CD4-positive, alpha-beta T cell treated with Interleukin-21 for 1 hour (primary cell): ENCODE measurements at regions not wholly inside any gene's neighbourhood (a gene's known extent, or its start where the extent isn't known, plus 50 kb on each side); places are given as distances from the start of the nearest gene placed in this dataset.
"Not testable (repeated sequence)": the region's sequence is repeated elsewhere in the genome, so short reads cannot be mapped to it uniquely, and the experiment has no call there.

Experiments
- DNase-seq: peaks from one replicate; pipeline ENCODE4 v3.0.0-alpha.2; 2020

DNA sequence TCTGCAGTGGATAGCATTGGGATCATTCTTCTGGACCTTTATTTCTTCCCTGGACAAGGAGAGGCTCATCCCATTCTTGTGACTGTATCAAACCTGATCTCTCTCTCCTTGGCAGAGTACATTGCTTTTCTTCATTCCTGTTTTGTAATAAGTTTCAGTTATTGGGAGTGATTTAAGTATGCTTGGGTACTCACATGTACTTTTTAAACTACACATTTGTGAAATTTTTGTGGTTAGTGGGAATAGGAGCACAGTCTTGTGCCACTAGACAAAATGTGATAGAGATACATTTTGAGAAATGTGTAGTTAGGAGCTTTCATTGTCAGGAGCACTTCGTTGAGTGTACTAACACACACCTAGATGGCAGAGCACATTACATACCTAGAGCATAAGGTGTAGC, 262.6 kb downstream of the C3orf38 start:
- no peak for DNase-seq

DNA sequence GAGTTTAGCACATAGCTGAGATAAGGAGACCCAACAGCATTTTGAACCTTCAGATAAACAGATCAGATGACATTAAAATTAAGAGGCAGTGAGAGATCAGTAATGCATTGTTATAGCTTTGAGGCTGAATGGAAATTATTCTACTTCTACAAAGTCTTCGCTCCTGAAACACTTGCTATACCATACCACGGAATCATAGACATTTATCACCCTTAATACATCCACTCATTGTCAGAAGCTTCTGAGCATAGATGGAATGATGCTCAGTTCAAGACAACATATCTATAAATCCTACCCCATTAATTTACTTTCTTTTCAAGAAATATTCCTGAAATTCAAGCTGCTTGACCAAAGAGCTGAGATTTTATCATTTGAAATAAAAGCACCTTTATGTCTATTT, 266.7 kb downstream of the C3orf38 start:
- no peak for DNase-seq

DNA sequence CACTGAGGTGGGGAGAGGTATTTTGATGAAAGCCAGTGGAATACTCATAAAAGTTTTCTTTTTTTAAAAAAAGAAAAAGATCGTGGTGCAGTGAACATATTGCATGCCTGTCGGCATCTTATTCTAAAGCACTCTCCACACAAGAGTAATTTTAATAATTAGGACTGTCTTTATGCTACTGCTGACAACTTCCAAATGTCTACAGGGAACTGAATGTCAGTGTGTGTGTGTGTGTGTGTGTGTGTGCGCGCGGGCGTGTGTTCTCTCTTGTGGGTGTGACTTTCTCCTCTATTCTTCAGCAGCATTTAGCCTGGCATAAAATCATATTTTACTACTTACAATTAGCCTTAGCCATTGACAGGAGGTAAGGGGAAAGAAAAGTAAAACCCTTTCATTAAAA, 268.5 kb downstream of the C3orf38 start:
- DNase-seq, result no peak

DNA sequence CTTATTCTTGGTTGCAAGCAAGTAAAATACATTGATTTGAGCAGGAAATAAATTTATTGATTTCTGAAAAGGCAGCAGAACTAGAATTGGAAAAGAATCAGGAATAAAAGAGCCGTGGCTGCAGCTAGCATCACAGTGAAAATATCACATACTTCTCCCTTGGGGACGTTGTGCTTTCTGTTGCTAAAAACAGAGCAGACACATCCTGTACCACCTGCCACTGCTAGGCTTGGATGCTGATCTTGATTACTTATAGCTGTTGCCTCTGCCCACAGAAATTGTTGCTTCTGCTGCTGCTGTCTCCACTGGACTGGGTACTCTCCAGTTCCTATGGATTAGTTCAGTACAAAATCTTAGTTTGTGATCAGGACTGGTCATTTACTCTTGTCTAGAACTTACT, 283.8 kb downstream of the C3orf38 start:
- DNase-seq, result no peak

DNA sequence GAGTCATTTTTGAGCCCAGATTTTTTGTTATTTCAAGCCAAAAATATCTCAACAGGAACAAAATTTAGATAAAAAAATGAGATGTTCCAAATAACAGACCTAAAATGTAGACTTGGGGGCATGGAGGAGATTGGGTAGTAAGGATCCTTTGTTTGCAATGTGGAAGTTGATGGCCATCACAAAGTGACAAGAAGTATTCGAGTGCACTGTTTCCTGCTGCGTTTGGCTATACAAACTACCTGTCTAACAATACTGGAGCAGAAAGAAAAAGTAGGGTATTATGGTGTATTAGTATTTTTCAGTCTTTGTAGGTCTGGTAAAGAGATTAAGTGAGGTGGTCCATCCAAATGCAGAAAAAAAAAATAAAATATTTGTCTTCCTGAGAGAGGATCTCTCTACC, 284.2 kb downstream of the C3orf38 start:
- DNase-seq, result no peak

DNA sequence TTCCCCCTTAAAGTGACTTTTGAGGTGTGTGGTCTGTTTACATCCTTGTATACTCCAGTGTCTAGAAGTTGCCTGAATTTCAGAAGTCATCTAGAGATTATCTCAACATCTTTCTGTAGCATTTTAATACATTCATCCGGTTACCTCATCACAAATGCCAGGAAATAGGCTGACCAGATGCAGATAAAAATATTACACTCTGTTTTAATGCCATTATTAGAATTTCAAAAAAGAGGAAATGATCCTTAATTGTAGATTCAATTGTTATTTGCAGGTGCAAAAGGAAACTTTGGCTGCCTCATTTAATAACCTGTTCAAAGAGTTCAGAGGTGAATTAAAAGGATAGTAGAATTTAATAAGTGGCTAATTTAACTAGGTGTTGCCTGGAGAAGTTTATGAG, 290.9 kb downstream of the C3orf38 start:
- no peak for DNase-seq

DNA sequence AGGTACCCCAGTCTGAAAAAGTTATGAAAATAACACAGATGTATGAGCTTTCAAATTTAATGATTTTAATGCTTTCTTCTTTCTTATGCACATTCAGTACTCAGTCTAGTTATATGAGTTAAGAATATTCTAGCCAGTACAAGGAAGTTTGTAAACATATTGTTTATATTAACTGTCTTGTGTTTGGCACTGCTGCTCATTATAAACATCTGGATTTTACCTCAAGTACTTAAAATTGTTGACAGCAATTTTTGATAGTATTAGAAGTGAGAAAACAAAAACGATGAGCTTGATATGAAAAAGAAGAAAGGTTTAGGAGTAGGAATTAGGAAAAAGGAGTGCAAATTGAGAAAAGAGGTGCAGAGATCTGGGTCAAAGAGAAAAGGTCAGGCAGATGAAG, 293.3 kb downstream of the C3orf38 start:
- DNase-seq, result no peak

DNA sequence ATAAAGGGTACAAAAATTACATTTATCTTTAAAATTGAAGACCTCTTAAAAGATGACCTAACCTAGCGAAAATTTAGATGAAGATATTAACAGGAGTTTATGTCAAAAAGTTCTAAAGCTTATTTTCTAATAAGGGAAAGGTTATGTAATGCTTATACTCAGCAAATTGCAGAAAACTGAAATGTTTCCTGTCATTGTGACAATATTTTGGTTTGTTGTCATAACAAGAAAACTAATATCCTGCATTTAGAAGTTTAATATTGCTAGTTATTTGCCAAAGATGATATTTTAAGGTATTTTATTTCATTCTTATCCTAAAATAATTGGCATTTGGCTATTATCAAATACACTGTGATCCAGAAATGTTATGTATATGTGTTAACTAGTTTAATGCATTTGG, 294.5 kb downstream of the C3orf38 start:
- no peak for DNase-seq

DNA sequence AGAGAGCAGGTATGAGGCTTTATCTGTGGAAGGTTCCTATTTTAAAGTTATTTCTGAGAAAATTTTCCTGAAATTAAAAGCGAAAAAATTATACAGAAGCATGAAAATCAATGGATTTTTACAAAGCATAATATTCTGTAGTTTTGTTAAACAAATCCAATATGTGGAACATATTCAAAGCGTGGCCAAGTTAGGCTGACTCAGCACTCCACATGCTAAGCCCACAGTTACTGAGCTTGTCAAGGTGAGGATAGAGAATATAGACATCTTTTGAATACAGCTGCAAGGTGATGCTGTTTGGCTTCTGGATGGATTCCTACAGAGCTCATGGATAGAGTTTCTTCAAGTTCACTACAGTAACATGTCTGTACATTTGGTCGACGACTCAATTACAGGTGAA, 302.5 kb downstream of the C3orf38 start:
- DNase-seq, result no peak

DNA sequence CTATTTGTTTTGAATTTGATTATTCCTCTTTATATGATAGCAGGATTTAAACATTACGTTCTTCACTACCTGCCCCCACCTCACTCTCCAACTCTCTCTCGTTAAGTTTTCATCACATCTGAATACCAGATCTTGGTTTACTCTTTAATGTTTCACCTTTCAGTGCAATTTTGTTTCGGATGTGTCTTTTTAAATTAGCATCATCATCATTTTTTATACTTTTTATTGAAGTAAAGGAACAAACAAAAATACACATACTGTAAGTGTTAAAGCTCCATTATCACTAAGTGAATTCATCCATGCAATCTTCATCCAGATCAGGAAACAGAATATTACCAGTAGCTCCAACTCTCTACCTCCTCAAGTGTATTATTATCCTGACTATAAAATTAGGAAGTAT, 310.6 kb downstream of the C3orf38 start:
- no peak for DNase-seq

DNA sequence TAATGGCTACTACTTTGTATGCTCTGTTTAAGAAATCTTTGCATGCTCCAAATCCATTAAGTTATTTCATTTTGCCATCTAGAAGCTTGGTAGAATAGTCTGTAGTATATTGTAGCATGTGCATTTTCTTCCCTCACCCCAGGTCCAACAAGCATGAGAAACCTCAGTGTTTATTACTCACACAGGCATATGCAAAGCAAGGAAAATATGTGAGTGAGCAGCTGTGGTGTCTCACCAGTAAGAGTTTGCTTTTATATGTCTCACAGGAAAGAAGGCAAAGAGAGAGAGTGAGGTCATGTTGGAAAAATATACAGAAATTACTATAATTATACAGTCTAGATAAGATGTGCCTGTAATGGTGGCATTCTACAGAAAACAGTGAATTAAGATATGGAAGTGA, 312.5 kb downstream of the C3orf38 start:
- no peak for DNase-seq

DNA sequence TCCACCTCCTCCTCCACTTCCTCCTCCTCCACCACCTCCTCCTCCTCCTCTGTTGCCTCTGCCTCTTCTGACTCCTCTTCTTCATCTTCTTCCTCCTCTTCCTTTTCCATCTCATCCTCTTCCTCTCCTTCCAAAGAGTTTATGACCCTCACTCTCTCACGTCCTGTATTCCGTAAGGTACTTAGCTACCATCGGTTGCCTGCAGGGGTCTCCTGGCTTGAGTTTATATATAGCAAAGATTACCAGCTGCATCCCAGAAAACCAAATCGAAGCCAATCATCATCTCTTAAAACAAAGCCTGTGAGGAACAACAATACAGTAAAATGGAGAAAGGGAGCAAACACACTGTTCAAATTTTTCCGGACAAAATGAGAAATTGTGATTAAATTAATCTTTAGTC, 317.4 kb downstream of the C3orf38 start:
- no peak for DNase-seq

DNA sequence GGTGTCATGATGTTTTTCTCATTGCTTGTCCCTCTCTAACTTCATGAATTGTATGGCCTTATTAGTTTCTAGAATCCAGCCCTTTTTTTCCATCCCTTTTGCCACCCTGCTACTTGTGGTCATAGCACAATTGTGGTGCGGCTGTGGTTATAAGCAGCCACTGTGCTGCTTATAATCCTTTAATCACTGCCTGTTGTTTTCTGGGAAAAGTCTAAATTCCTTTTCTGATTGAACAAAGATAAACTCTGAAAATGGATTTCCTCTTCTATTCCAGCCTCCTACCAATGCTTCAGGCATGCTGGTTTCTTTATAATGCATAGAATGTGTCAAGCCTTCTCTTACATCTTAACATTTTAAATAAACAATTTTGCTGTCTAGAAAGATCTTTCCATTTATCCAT, 319.5 kb downstream of the C3orf38 start:
- DNase-seq, result no peak

DNA sequence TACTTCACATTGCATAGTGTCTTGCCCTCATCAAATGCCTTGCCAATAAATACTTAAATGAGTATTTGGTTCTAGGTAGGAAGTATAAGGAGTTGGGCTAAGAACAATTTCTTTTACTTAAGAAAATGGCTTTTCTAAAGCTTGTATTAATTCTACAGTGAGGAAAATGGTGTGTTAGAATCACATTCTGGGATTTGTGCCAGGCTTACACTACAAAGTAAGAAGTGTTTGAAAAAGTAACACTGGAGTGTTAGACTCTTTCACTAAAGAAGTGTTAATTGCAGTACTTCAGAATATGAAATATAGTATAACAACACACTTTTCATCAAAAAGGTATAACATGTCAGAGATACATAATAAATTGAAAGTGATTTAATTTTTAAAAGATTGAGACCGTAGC, 328.7 kb downstream of the C3orf38 start:
- no peak for DNase-seq

DNA sequence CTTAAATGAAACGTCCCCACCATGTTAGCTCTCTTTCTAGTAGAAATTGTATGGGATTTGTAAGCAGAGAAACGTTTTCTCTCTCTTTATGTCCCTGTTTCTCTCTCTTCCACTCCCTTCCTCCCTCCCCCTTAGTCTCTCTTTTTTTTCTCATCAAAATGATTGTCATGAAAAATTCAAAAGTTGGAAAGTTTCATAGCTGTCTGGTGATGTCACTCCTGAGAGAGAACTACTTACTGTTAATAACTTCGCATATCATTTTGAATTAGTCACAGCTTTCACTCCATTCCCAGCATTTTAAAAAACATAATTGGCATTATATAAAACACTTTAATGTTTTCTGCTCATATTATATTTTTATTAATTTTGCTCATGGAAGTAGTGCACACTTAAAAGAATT, 331.1 kb downstream of the C3orf38 start:
- DNase-seq, result no peak

DNA sequence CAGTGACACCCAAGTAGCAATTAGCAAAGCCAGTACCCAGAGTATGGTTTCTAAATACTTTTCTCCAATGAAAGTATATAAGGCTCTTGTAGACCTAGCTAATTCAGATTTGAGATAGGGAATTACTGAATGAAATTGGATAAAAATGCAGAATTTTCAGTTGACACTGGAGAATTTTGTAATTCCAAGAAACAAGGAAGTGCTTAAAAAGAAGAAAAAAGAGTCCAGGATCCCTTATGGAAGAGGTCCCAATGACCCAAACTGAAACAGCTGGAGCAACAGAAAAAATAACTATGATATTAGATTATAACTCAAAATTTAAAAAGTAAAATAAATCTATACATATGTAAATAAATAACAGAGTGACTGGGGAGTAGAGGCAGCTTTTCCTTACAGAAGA, 335.2 kb downstream of the C3orf38 start:
- DNase-seq, result no peak

DNA sequence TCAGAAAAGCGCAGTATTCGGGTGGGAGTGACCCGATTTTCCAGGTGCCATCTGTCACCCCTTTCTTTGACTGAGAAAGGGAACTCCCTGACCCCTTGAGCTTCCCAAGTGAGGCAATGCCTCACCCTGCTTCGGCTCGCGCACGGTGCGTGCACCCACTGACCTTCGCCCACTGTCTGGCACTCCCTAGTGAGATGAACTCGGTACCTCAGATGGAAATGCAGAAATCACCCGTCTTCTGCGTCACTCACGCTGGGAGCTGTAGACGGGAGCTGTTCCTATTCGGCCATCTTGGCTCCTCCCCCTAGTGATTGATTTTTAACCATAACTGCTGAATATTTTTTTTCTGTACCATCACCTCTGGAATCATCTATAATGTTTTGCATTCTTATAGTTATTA, 359.1 kb downstream of the C3orf38 start:
- DNase-seq, result not testable (repeated sequence)

DNA sequence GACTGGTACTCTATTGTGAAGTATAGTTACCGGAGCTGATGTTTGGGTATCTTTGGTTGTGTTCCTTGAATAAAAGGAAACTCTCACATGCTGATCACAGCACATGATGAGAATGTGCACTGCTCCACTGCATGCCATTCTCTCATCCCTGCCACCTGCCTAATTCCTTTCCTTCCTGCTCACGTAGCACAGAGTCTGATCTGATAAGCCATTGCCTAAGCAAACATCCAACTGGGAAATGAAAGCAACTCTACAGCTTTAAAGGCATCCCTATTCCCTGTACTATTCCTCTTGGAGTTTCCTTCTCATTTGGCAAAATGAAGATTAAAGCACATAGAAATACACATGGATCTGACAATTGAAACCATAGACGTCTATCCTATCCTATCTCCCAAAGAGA, 359.8 kb downstream of the C3orf38 start:
- DNase-seq, result no peak

DNA sequence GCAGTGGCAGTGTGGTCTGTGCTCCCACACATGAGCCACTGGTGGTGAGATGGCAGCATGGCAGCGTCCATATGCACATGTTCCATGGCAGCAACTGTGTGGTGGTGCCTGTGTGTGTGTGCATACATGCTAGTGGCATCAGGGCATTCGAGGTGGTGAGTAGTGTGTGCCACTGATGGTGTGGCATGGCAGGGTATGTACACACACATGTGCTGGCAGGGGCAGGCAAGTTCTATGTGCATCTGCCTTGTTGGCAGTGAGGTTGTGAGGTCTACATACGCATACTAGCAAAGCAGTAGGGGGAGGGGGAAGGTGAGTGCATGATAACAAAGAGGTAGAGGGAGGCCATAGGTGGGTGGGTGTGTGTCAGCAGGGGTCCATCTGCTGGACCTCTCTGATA, 378.7 kb downstream of the C3orf38 start:
- no peak for DNase-seq

DNA sequence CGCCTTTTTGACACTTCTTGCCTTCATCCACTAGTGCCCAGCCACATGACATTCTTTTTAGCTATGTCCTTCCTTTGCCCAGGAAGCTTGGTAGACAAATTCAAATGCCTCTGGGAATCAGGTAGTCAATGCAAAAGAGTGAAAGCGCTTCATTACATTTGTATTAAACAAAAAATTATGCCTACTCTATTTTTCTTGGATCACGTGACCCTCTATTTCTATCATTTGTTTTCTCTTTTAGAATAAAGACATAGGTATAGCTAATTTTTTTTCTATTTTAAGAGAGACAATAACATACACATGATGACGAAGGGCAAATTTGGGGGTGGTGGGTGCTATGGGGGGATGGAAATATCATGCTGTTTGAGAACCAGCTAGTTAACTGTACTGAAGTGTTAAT, 384.8 kb downstream of the C3orf38 start:
- DNase-seq, result no peak

DNA sequence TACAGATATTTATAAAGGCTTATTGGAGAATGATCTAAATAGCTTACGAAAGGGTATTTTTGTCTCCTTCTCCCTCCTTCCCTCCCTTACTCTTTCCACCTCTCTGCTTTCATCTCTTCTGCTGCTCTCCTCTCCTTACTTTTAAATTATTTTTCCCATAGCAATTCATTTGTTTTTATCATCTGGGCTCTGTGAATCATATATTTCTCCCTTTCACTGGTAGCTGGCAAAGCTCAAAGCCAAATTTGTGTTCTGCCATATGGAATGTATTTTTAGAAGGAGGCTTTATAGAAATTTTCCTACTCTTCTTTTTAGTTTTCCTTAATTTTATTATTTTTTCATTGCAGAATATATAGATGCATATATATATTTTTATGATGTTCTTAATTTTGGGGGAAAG, 385.8 kb downstream of the C3orf38 start:
- DNase-seq, result no peak

DNA sequence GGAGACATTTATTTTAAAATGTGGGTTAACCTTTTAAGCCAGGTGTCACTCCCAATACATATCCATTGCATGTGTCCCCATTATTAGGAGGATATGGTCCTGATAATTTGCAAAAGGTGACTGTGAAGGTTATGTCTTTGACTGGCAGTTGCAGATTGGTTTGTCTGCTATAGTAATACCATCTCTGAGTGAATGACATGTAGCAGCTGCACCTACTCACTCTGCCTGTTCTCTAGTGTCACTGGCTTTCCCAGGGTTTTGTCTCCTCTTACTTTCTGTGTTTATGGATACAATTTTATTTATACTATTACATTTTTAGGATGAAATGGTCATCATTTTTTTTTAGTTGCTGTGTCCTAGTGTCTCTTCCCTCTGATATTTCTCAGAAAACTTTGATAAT, 393.2 kb downstream of the C3orf38 start:
- no peak for DNase-seq

DNA sequence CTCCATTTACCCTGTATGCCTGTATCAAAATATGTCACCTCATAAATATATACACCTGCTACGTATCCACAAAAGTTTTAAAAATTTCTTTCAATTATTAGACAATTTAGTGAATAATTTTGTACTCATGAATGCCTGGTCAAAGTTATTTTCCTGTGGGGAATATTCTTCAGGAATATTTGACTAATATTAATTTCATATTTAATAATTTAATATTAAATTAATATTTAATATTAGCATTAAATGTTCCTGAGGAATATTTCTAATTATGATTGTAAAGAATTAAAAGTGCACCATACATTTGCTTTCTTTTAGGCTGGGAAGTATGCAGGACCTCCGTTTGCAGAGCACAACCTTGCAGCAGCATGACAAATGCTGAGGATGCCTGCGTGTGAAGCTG, 422.7 kb downstream of the C3orf38 start:
- no peak for DNase-seq

DNA sequence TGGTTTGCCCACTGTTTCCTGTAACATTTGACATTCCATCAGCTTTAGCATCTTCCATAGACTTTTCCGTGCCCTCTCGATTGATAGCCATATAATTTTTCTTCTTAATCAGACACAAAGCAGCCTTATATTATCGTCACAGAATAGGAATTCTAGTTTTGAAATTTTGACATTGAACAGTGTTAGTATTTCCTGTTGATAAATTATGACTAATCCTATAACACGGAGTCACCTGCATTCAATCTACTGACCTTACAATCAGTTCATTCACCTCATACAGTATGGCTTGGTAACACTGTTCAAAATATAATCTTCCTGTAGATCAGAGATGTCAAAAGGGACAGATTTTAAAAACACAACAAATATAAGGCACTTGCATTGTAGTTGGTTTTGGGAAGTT, 423.7 kb downstream of the C3orf38 start:
- no peak for DNase-seq

DNA sequence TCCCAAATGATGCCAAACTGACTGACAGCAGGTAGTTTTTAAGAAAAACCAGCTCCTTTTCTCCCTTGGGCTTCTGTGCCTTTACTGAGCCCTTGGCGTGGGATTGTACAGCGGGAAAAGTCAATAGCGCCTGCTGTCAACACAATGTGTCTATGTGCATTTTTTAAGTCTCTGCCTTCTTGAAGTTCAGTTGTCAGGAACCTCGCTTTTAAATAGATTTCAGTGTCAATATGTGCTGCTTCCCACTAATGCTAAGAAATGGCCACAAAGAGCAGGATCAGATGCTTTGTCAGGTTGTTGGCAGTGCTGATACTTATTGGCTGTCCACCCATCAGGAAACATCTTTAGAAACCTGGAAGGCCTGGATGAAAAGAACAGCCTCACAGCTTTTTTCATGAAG, 424.4 kb downstream of the C3orf38 start:
- no peak for DNase-seq

DNA sequence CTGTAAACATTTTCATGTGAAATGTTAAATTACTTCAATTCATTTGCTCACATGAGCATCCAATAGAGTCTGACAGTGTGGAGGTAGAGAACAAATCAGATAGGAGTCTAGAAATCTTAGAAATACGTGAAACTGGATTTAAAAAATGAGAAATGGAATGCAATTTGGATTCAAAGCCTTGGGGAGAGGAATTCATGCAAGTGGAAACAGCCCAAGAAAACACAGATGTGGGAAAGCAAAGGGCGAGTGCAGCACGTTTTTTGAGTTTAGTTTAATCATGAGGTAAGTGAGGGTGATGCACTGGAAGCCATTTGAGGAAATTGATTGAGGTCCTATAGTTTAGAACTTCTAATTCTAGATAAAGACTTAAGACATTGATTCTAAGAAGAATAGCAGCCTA, 434.7 kb downstream of the C3orf38 start:
- no peak for DNase-seq
